KBM-7 (cell line): ENCODE measurements at regions not wholly inside any gene's neighbourhood (a gene's known extent, or its start where the extent isn't known, plus 50 kb on each side); places are given as distances from the start of the nearest gene placed in this dataset.
"Not testable (repeated sequence)": the region's sequence is repeated elsewhere in the genome, so short reads cannot be mapped to it uniquely, and the experiment has no call there.

Source experiments
- DNase-seq: peaks from one replicate; pipeline ENCODE4 v3.0.0-alpha.2; 2015
- in situ Hi-C: fragments of 300-500 bp; cut with MboI; formaldehyde crosslinking; loops from 2 replicates; pipeline ENCODE4 v1.14.3; 2020; ENCODE audit warnings: low sequenced_read_pairs, low pct_unique_long_range_greater_than_20kb, mixed read lengths

- DNase-seq = no peak
- in situ Hi-C loops = no loop called here
Measured at GRCh38 chr14:44736326-44736725, 225.4 kb downstream of the KLHL28 start.

- in situ Hi-C loops = no loop called here
- no peak for DNase-seq
Measured at GRCh38 chr14:44732144-44732543, 225.1 kb upstream of the FSCB start.

- in situ Hi-C loops = no loop called here
- DNase-seq = no peak
Measured at GRCh38 chr14:44730860-44731259, 223.8 kb upstream of the FSCB start.

GRCh38 chr14:44721395-44721794 lies 214.3 kb upstream of the FSCB start:
- in situ Hi-C loops, DNase-seq: not testable (repeated sequence)

- DNase-seq = no peak
- in situ Hi-C loops = no loop called here
Measured at GRCh38 chr14:44720707-44721106, 213.6 kb upstream of the FSCB start.

GRCh38 chr14:44712024-44712815 lies 205.1 kb upstream of the FSCB start:
- DNase-seq = no peak
- in situ Hi-C loops = no loop called here

- DNase-seq = no peak
- in situ Hi-C loops = no loop called here
Measured at GRCh38 chr14:44701563-44702263, 194.6 kb upstream of the FSCB start.

GRCh38 chr14:44700694-44701093 lies 193.6 kb upstream of the FSCB start:
- in situ Hi-C loops = no loop called here
- no peak for DNase-seq

- in situ Hi-C loops = no loop called here
- DNase-seq = no peak
Measured at GRCh38 chr14:44700184-44700583, 193.1 kb upstream of the FSCB start.

GRCh38 chr14:44699391-44699790 lies 192.3 kb upstream of the FSCB start:
- in situ Hi-C loops = no loop called here

GRCh38 chr14:44669496-44669895 lies 162.4 kb upstream of the FSCB start:
- in situ Hi-C loops = no loop called here
- no peak for DNase-seq

More at GRCh38 chr14:44699391-44699790, 192.3 kb upstream of the FSCB start:
- DNase-seq = no peak

- in situ Hi-C loops = no loop called here
Measured at GRCh38 chr14:44663136-44663535, 156.1 kb upstream of the FSCB start.

GRCh38 chr14:44662250-44662891 lies 155.3 kb upstream of the FSCB start:
- no peak for DNase-seq
- in situ Hi-C loops = no loop called here

More at GRCh38 chr14:44663136-44663535, 156.1 kb upstream of the FSCB start:
- no peak for DNase-seq

- no peak for DNase-seq
- in situ Hi-C loops = no loop called here
Measured at GRCh38 chr14:44658389-44658696, 151.3 kb upstream of the FSCB start.

- DNase-seq = peak; percentile 8
- in situ Hi-C loops = no loop called here
Measured at GRCh38 chr14:44657696-44658388, 150.8 kb upstream of the FSCB start.

GRCh38 chr14:44657203-44657602 lies 150.1 kb upstream of the FSCB start:
- DNase-seq = no peak
- in situ Hi-C loops = no loop called here

GRCh38 chr14:44654591-44654990 lies 147.5 kb upstream of the FSCB start:
- no peak for DNase-seq

GRCh38 chr14:44653641-44654040 lies 146.6 kb upstream of the FSCB start:
- DNase-seq = no peak
- in situ Hi-C loops = no loop called here

More at GRCh38 chr14:44654591-44654990, 147.5 kb upstream of the FSCB start:
- in situ Hi-C loops = no loop called here

GRCh38 chr14:44652640-44653039 lies 145.6 kb upstream of the FSCB start:
- in situ Hi-C loops = no loop called here
- no peak for DNase-seq

- in situ Hi-C loops = no loop called here
- DNase-seq = no peak
Measured at GRCh38 chr14:44649061-44649460, 142.0 kb upstream of the FSCB start.
